ENCODE measurements at regions not wholly inside any gene's neighbourhood (a gene's known extent, or its start where the extent isn't known, plus 50 kb on each side); places are given as distances from the start of the nearest gene placed in this dataset.

DNA sequence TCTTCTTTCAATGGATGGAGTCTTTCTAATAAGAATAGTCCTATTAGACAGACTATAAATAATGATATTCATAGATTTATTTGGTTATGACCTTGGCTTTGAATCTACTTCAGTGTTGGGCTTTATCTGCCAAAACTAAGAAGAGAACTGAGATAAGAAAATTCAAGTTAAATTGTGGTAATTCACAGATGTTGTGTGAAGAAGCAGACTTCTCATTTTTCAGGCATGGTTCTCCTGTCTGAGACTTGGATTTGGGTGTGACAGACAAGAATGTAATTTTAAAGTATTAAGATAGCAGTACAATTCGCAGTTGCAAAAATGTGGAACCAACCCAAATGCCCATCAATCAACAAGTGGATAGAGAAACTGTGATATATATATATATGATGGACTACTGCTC, 124.7 kb downstream of the QPCT start:
- no peak for DNase-seq (ENCODE audit: low read depth)
- H3K4me3 ChIP-seq (ENCODE audit: control insufficient read depth, low read depth, low read length) = no peak overlapping the region
- TF ChIP-seq, protein P1, sequence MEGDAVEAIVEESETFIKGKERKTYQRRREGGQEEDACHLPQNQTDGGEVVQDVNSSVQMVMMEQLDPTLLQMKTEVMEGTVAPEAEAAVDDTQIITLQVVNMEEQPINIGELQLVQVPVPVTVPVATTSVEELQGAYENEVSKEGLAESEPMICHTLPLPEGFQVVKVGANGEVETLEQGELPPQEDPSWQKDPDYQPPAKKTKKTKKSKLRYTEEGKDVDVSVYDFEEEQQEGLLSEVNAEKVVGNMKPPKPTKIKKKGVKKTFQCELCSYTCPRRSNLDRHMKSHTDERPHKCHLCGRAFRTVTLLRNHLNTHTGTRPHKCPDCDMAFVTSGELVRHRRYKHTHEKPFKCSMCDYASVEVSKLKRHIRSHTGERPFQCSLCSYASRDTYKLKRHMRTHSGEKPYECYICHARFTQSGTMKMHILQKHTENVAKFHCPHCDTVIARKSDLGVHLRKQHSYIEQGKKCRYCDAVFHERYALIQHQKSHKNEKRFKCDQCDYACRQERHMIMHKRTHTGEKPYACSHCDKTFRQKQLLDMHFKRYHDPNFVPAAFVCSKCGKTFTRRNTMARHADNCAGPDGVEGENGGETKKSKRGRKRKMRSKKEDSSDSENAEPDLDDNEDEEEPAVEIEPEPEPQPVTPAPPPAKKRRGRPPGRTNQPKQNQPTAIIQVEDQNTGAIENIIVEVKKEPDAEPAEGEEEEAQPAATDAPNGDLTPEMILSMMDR (IDR thresholded peaks at IDR 0.05; ENCODE audit: control insufficient read depth, insufficient read depth, low read depth, low read length, missing control alignments) = no peak

DNA sequence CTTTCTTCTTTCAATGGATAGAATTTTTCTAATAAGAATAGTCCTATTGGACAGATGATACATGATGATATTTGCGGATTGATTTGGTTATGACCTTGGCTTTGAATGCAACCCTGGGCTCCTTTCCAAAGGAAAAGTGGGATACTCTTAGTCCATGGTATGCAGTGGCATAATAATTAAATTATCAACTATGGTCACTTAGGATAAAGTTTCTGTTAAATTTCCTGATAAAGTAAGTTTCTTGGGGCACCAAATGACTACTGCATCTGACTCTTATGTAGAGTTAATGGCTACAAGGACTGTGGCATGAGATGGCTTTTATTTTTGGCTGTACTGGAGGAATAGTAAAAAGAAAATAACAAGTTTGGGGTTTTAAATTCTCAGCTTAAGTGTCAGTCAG, 126.7 kb downstream of the QPCT start:
- no peak overlapping the region for H3K4me3 ChIP-seq (ENCODE audit: control insufficient read depth, low read depth, low read length)
- no peak for DNase-seq (ENCODE audit: low read depth)
- TF ChIP-seq, protein P1 (IDR thresholded peaks at IDR 0.05; ENCODE audit: control insufficient read depth, insufficient read depth, low read depth, low read length, missing control alignments) = no peak

DNA sequence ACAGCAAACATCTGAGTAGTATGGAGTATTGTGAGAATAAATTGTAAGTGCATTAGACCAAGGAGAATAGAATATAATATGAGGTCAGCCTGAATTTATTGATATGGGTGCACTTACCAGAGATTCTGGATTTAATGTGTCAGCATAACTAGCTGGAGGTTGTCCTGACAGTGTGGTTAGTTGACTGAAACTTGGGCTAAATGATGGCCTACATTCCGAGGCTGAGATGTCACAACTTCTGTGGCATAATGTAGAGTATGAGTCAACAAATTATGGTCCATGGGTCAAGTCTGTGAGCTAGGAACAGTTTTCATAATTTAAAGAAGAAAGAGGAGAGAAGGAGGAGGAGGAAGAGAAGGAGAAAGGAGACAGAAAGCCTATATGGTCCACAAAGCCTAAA, 127.6 kb downstream of the QPCT start:
- DNase-seq (ENCODE audit: low read depth) = peak; percentile 54
- TF ChIP-seq, protein P1 (IDR thresholded peaks at IDR 0.05; ENCODE audit: control insufficient read depth, insufficient read depth, low read depth, low read length, missing control alignments) = no peak
- no peak overlapping the region for H3K4me3 ChIP-seq (ENCODE audit: control insufficient read depth, low read depth, low read length)

DNA sequence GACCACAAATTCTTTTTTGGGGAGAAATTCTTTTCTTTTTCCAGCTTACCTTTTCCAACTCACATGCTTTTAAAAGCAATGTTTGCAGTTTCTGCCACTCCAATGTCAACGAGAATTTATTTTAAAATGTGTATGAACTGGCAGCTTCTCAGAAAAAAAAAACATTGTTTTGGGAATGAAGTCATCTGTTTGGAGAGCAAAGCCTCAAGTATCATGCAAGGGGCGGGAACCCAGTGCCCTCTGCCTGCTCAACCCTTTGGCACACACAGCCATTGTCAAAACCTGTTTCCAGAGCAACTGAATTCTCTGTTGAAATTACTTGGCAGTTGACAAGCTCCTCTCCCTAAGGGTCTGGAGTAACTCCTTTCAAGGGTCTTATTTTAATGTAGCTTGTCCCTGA, 128.5 kb downstream of the QPCT start:
- DNase-seq (ENCODE audit: low read depth) = no peak
- TF ChIP-seq, protein P1 (IDR thresholded peaks at IDR 0.05; ENCODE audit: control insufficient read depth, insufficient read depth, low read depth, low read length, missing control alignments) = no peak
- no peak overlapping the region for H3K4me3 ChIP-seq (ENCODE audit: control insufficient read depth, low read depth, low read length)

DNA sequence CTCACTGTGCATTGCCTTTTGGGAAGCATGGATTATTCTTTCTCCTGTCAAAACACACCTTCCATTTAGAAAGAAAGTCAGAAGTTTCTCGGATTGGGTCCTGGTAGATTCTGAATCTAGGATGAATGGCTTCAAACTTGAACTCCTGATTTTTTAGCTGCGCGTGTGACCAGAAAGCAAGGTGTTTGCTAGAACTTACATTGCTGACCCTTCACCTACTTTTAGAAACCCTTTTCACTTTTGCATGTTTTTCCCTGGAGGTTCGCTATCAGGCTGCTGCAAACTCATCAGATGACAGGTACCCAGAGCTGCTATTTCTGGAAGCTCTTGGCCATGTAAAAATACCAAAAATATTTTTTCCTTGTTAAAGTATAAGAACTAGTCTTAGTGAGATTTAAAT, 132.0 kb downstream of the QPCT start:
- TF ChIP-seq, protein P1 (IDR thresholded peaks at IDR 0.05; ENCODE audit: control insufficient read depth, insufficient read depth, low read depth, low read length, missing control alignments) = no peak
- no peak for DNase-seq (ENCODE audit: low read depth)
- no peak overlapping the region for H3K4me3 ChIP-seq (ENCODE audit: control insufficient read depth, low read depth, low read length)

DNA sequence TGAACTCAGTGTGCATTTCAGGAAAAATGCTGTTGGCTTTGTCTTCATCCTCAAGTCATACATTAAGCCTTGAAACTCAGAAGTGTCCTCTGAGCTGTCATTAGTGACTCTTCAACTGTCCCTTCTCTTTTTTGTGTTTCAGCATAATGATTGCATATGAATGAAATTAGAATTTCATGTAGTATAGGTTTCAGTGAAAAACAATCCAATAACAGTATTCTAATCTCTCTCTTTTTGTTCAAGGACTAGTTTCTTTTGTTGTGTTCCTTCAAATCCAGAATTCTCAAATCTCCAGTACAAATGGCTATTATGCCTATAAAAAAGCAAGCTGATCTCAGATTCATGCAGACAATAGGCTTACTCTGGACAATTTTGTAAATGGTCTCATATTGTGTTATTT, 133.5 kb downstream of the QPCT start:
- no peak for DNase-seq (ENCODE audit: low read depth)
- no peak overlapping the region for H3K4me3 ChIP-seq (ENCODE audit: control insufficient read depth, low read depth, low read length)
- TF ChIP-seq, protein P1 (IDR thresholded peaks at IDR 0.05; ENCODE audit: control insufficient read depth, insufficient read depth, low read depth, low read length, missing control alignments) = no peak

DNA sequence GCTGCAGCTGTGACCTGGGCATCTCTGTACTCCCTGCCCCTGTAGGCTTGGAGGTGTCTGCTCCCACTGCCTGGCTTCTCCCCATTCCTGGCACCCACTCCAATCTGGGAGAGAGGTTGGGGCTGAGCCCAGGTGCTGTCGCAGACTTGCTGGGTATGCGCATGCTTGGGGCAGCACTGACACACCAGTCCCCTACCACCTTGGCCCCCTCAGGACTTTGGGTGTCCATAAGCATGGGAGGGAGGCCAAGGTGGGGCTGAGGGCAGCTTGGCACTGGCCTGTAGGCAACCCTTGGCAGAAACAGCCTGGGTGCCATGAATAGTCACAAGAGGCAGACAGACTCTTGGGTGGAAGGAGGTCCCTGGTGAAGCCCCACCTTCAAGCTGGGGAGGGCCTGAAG, 136.8 kb downstream of the QPCT start:
- no peak for DNase-seq (ENCODE audit: low read depth)
- TF ChIP-seq, protein P1 (IDR thresholded peaks at IDR 0.05; ENCODE audit: control insufficient read depth, insufficient read depth, low read depth, low read length, missing control alignments) = no peak
- no peak overlapping the region for H3K4me3 ChIP-seq (ENCODE audit: control insufficient read depth, low read depth, low read length)
